HCT116 (cell line): ENCODE measurements at regions not wholly inside any gene's neighbourhood (a gene's known extent, or its start where the extent isn't known, plus 50 kb on each side); places are given as distances from the start of the nearest gene placed in this dataset.

Source experiments
- ATAC-seq: fragments of 200-7000 bp; cut with Tn5 transposase; 2 replicates; pipeline ENCODE4 v1.9.1; 2020; ENCODE audit warnings: mild to moderate bottlenecking, moderate library complexity
- BruUV-seq: library from RNA; stranded (reverse); fragments of 400-500 nt; replicated peaks from 2 replicates; lab custom pipeline; 2021; lab: Mats Ljungman, UMichigan
- CTCF ChIA-PET: fragments of 300-600 bp; sonication (Branson Sonifier 250); formaldehyde crosslinking; loops from one replicate; lab custom pipeline; 2021; ENCODE audit warnings: antibody characterized with exemption; lab: Charles Lee
- POLR2A ChIA-PET: fragments of 300-600, 350-600 bp; sonication (Branson Sonifier 250); formaldehyde crosslinking; loops from one replicate; lab custom pipeline; 2021; ENCODE audit warnings: antibody characterized with exemption; lab: Charles Lee
- RAD21 ChIA-PET, 2 experiments: fragments of 300-600 bp; sonication (Branson Sonifier 250); formaldehyde crosslinking; loops; one replicate each; lab custom pipeline; 2023; ENCODE audit warnings: low total read pairs in 2 of 2; ENCODE audit not compliant: uncharacterized antibody in 2 of 2, unreplicated experiment in 2 of 2, low non-redundant PET in 1 of 2; lab: Charles Lee
- DNase-seq: peaks from one replicate; pipeline ENCODE4 v3.0.0-alpha.2; 2010; ENCODE audit warnings: low read depth, low spot score
- H2AFZ ChIP-seq: fragments of 200-600 bp; shearing (Covaris generic), sonication (generic); 2 replicates; pipeline ENCODE4 v1.6.1; 2017; ENCODE audit warnings: low read depth, mixed run types, mixed read lengths, antibody characterized with exemption, low read length; ENCODE audit not compliant: poor library complexity, severe bottlenecking
- H3K27ac ChIP-seq: 2 replicates; pipeline ENCODE4 v1.5.1; 2012; ENCODE audit warnings: low read depth, low read length
- H3K27me3 ChIP-seq: fragments of 200-600 bp; sonication (generic); 2 replicates; pipeline ENCODE4 v1.6.1; 2016; ENCODE audit warnings: mixed run types, low read length, mixed read lengths; ENCODE audit not compliant: insufficient read depth
- H3K36me3 ChIP-seq, 2 experiments: fragments of 200-500 bp in 1 of 2; fragments of 200-600 bp in 1 of 2; sonication (Bioruptor generic) in 1 of 2; sonication (generic) in 1 of 2; 2 replicates each; pipeline versions ENCODE4 v1.5.1 to v1.6.1; 2014 to 2016; ENCODE audit warnings: low read length in 2 of 2, inconsistent platforms in 1 of 2, mixed read lengths in 1 of 2, mixed run types in 1 of 2; ENCODE audit not compliant: insufficient read depth in 2 of 2, control insufficient read depth in 1 of 2
- H3K4me1 ChIP-seq, 2 experiments: fragments of 200-600 bp in 1 of 2; sonication (generic) in 1 of 2; 2 replicates each; pipeline versions ENCODE4 v1.5.1 to v1.6.1; 2012 to 2017; ENCODE audit warnings: low read length in 2 of 2, inconsistent platforms in 1 of 2, mild to moderate bottlenecking in 1 of 2, mixed read lengths in 1 of 2, mixed run types in 1 of 2, moderate library complexity in 1 of 2; ENCODE audit not compliant: insufficient read depth in 2 of 2, control insufficient read depth in 1 of 2
- H3K4me2 ChIP-seq: fragments of 200-600 bp; sonication (generic); 2 replicates; pipeline ENCODE4 v1.6.1; 2017; ENCODE audit warnings: mixed run types, low read length, mixed read lengths
- H3K4me3 ChIP-seq, 2 experiments: fragments of 200-600 bp in 1 of 2; sonication (generic) in 1 of 2; replicated peaks in 1 of 2; 2 replicates each; pipeline ENCODE4 v1.5.1; 2011 to 2016; ENCODE audit warnings: low read length in 2 of 2, control low read depth in 1 of 2, low read depth in 1 of 2, mild to moderate bottlenecking in 1 of 2, mixed read lengths in 1 of 2, mixed run types in 1 of 2
- H3K79me2 ChIP-seq: fragments of 200-600 bp; sonication (generic); 2 replicates; pipeline ENCODE4 v1.6.1; 2017; ENCODE audit warnings: mild to moderate bottlenecking, mixed run types, low read length, moderate library complexity, mixed read lengths; ENCODE audit not compliant: insufficient read depth
- H3K9ac ChIP-seq: fragments of 200-600 bp; sonication (generic); 2 replicates; pipeline ENCODE4 v1.6.1; 2016; ENCODE audit warnings: low read length, mixed read lengths
- H3K9me2 ChIP-seq: fragments of 200-600 bp; sonication (generic), shearing (Covaris generic); 2 replicates; pipeline ENCODE4 v1.6.1; 2017; ENCODE audit warnings: mixed run types, mild to moderate bottlenecking, moderate library complexity; ENCODE audit not compliant: insufficient read depth
- H3K9me3 ChIP-seq, 2 experiments: fragments of 200-500 bp in 1 of 2; fragments of 200-600 bp in 1 of 2; sonication (Bioruptor generic) in 1 of 2; sonication (generic) in 1 of 2; 2 replicates each; pipeline ENCODE4 v1.6.1; 2014 to 2017; ENCODE audit warnings: low read length in 2 of 2, mixed read lengths in 2 of 2, inconsistent platforms in 1 of 2, low read depth in 1 of 2, mild to moderate bottlenecking in 1 of 2, mixed run types in 1 of 2, moderate library complexity in 1 of 2; ENCODE audit not compliant: control insufficient read depth in 1 of 2, insufficient read depth in 1 of 2
- H4K20me1 ChIP-seq: fragments of 200-600 bp; sonication (generic), shearing (Covaris generic); 2 replicates; pipeline ENCODE4 v1.6.1; 2017; ENCODE audit warnings: mixed run types, mild to moderate bottlenecking, moderate library complexity; ENCODE audit not compliant: insufficient read depth
- CBX3 ChIP-seq: IDR thresholded peaks from 2 replicates; pipeline ENCODE4 v1.6.1; 2012; ENCODE audit warnings: low read depth
- EGR1 ChIP-seq: IDR thresholded peaks from 2 replicates; pipeline ENCODE4 v1.6.1; 2012; ENCODE audit warnings: low read depth
- EZH2phosphoT487 ChIP-seq: fragments of 200-600 bp; IDR thresholded peaks from 2 replicates; pipeline ENCODE4 v1.6.1; 2018; ENCODE audit warnings: antibody characterized with exemption, borderline replicate concordance
- POLR2A ChIP-seq: IDR thresholded peaks from 2 replicates; pipeline ENCODE4 v1.7.0; 2011; ENCODE audit warnings: borderline replicate concordance; ENCODE audit not compliant: insufficient read depth, insufficient read length; ENCODE audit errors: extremely low read depth
- POLR2AphosphoS5 ChIP-seq: IDR thresholded peaks from 2 replicates; pipeline ENCODE4 v1.6.1; 2011; ENCODE audit warnings: mild to moderate bottlenecking, low read depth, low read length, moderate library complexity
- RAD21 ChIP-seq: IDR thresholded peaks from 2 replicates; pipeline ENCODE4 v1.6.1; 2012; ENCODE audit warnings: low read depth, mild to moderate bottlenecking
- SIN3A ChIP-seq: IDR thresholded peaks from 2 replicates; pipeline ENCODE4 v1.6.1; 2012; ENCODE audit warnings: low read depth
- SP1 ChIP-seq: IDR thresholded peaks from 2 replicates; pipeline ENCODE4 v1.6.1; 2012; ENCODE audit warnings: low read depth
- SRF ChIP-seq: IDR thresholded peaks from 2 replicates; pipeline ENCODE4 v1.6.1; 2012; ENCODE audit warnings: low read depth
- YY1 ChIP-seq: IDR thresholded peaks from 2 replicates; pipeline ENCODE4 v1.6.1; 2011; ENCODE audit warnings: low read length, low read depth, moderate library complexity, mild to moderate bottlenecking; ENCODE audit not compliant: insufficient replicate concordance; ENCODE audit errors: extremely low read depth
- ZFX ChIP-seq: fragments of 450-650 bp; IDR thresholded peaks from 2 replicates; pipeline ENCODE4 v1.6.1; 2017
- ZNF274 ChIP-seq: fragments of 200-500 bp; sonication (Bioruptor generic); IDR thresholded peaks from 2 replicates; pipeline ENCODE4 v1.6.1; 2014; ENCODE audit warnings: mild to moderate bottlenecking, low read depth, low read length, inconsistent platforms
- intact Hi-C: fragments of 100-400 bp; cut with micrococcal nuclease; formaldehyde crosslinking; loops from 2 replicates; pipeline ENCODE4 v1.10.0; 2022
- TF ChIP-seq, protein P1 (sequence below): IDR thresholded peaks from 2 replicates; pipeline ENCODE4 v1.6.1; 2012; ENCODE audit warnings: low read depth
- TF ChIP-seq, protein P2 (sequence below): IDR thresholded peaks from 2 replicates; pipeline ENCODE4 v1.6.1; 2011; ENCODE audit warnings: mild to moderate bottlenecking, low read length, moderate library complexity; ENCODE audit not compliant: insufficient replicate concordance; ENCODE audit errors: extremely low read depth
- TF ChIP-seq, protein P3 (sequence below): IDR thresholded peaks from 2 replicates; pipeline ENCODE4 v1.6.1; 2012

- no peaks in the 10 kb centered on the region for H3K4me1 ChIP-seq
- POLR2A ChIA-PET, result no interaction called here
- no peaks in the 10 kb centered on the region for H3K27me3 ChIP-seq
- DNase-seq, result no peak
- intact Hi-C loops, result no loop called here
- H3K36me3 ChIP-seq, result no peaks in the 10 kb centered on the region
- CTCF ChIA-PET, result no interaction called here
- RAD21 ChIA-PET, result no interaction called here
- H2AFZ ChIP-seq, result no peak overlapping the region
- H3K27ac ChIP-seq, result no peak overlapping the region
- no peaks in the 10 kb centered on the region for H3K9me2 ChIP-seq
- no peak overlapping the region for H3K4me3 ChIP-seq
- no peak overlapping the region for H3K9ac ChIP-seq
- TF ChIP-seq YY1 (no peak), SIN3A (no peak), ZFX (no peak), RAD21 (no peak), EGR1 (no peak), POLR2A (no peak), SRF (no peak), POLR2AphosphoS5 (no peak), EZH2phosphoT487 (no peak), CBX3 (no peak), ZNF274 (no peak), SP1 (no peak)
- TF ChIP-seq, protein P1, sequence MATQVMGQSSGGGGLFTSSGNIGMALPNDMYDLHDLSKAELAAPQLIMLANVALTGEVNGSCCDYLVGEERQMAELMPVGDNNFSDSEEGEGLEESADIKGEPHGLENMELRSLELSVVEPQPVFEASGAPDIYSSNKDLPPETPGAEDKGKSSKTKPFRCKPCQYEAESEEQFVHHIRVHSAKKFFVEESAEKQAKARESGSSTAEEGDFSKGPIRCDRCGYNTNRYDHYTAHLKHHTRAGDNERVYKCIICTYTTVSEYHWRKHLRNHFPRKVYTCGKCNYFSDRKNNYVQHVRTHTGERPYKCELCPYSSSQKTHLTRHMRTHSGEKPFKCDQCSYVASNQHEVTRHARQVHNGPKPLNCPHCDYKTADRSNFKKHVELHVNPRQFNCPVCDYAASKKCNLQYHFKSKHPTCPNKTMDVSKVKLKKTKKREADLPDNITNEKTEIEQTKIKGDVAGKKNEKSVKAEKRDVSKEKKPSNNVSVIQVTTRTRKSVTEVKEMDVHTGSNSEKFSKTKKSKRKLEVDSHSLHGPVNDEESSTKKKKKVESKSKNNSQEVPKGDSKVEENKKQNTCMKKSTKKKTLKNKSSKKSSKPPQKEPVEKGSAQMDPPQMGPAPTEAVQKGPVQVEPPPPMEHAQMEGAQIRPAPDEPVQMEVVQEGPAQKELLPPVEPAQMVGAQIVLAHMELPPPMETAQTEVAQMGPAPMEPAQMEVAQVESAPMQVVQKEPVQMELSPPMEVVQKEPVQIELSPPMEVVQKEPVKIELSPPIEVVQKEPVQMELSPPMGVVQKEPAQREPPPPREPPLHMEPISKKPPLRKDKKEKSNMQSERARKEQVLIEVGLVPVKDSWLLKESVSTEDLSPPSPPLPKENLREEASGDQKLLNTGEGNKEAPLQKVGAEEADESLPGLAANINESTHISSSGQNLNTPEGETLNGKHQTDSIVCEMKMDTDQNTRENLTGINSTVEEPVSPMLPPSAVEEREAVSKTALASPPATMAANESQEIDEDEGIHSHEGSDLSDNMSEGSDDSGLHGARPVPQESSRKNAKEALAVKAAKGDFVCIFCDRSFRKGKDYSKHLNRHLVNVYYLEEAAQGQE, result no peak
- TF ChIP-seq, protein P2, sequence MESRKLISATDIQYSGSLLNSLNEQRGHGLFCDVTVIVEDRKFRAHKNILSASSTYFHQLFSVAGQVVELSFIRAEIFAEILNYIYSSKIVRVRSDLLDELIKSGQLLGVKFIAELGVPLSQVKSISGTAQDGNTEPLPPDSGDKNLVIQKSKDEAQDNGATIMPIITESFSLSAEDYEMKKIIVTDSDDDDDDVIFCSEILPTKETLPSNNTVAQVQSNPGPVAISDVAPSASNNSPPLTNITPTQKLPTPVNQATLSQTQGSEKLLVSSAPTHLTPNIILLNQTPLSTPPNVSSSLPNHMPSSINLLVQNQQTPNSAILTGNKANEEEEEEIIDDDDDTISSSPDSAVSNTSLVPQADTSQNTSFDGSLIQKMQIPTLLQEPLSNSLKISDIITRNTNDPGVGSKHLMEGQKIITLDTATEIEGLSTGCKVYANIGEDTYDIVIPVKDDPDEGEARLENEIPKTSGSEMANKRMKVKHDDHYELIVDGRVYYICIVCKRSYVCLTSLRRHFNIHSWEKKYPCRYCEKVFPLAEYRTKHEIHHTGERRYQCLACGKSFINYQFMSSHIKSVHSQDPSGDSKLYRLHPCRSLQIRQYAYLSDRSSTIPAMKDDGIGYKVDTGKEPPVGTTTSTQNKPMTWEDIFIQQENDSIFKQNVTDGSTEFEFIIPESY, result no peak
- TF ChIP-seq, protein P3, sequence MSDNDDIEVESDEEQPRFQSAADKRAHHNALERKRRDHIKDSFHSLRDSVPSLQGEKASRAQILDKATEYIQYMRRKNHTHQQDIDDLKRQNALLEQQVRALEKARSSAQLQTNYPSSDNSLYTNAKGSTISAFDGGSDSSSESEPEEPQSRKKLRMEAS, result no peak
- H3K79me2 ChIP-seq, result no peaks in the 10 kb centered on the region
- H4K20me1 ChIP-seq, result no peaks in the 10 kb centered on the region
- H3K9me3 ChIP-seq, result no peaks in the 10 kb centered on the region
- no peak overlapping the region for H3K4me2 ChIP-seq
- BruUV-seq, result no TSS peak
- no peak for ATAC-seq
These were observed 562.3 kb downstream of the PDCD6IP start for GRCh38 chr3:34360713-34361112.
